Thyroid gland (tissue), 4 donors: ENCODE measurements at regions not wholly inside any gene's neighbourhood (a gene's known extent, or its start where the extent isn't known, plus 50 kb on each side); places are given as distances from the start of the nearest gene placed in this dataset.

Source experiments
- DNase-seq, 2 donors: peaks; one replicate each; pipeline ENCODE4 v3.0.0-alpha.2; 2019
- H3K27ac ChIP-seq, 3 donors: fragments of 200-600 bp; sonication (generic); 1 replicate in 2 of 3; 2 replicates in 1 of 3; pipeline ENCODE4 v1.5.1; 2016 to 2019; ENCODE audit warnings: mild to moderate bottlenecking in 1 of 3, moderate library complexity in 1 of 3
- H3K27me3 ChIP-seq: fragments of 200-600 bp; sonication (generic); one replicate; pipeline ENCODE4 v1.5.1; 2019
- H3K36me3 ChIP-seq, 2 donors: fragments of 200-600 bp; sonication (generic); one replicate each; pipeline ENCODE4 v1.5.1; 2016 to 2019
- H3K4me1 ChIP-seq, 2 donors: fragments of 200-600 bp; sonication (generic); one replicate each; pipeline ENCODE4 v1.5.1; 2017 to 2019
- H3K4me3 ChIP-seq, 3 donors: fragments of 200-600 bp; sonication (generic); replicated peaks in 1 of 3; 1 replicate in 2 of 3; 2 replicates in 1 of 3; pipeline ENCODE4 v1.5.1; 2016; ENCODE audit warnings: mild to moderate bottlenecking in 1 of 3
- H3K9me3 ChIP-seq: fragments of 200-600 bp; sonication (generic); one replicate; pipeline ENCODE4 v1.5.1; 2017
- CTCF ChIP-seq, 6 experiments: fragments of 200-600 bp in 3 of 6; fragments of 450-650 bp in 3 of 6; sonication (generic) in 3 of 6; IDR thresholded peaks; one replicate each; pipeline ENCODE4 v1.5.1; 2016 to 2019; ENCODE audit warnings: antibody characterized with exemption in 6 of 6, mild to moderate bottlenecking in 2 of 6, inconsistent platforms in 1 of 6, moderate library complexity in 1 of 6
- POLR2A ChIP-seq, 2 donors: fragments of 450-650 bp; IDR thresholded peaks; one replicate each; pipeline ENCODE4 v1.6.1; 2017; ENCODE audit warnings: antibody characterized with exemption in 2 of 2, mild to moderate bottlenecking in 2 of 2, moderate library complexity in 1 of 2
- WGBS, 2 donors: methylation state at CpG; one replicate each; pipeline ENCODE4 v1.1.5; 2017; 5-methylcytosine and 5-hydroxymethylcytosine counted together
- intact Hi-C: fragments of 100-400 bp; cut with DNase I; formaldehyde crosslinking; loops from one replicate; pipeline ENCODE4 v1.15.1; 2023

DNA sequence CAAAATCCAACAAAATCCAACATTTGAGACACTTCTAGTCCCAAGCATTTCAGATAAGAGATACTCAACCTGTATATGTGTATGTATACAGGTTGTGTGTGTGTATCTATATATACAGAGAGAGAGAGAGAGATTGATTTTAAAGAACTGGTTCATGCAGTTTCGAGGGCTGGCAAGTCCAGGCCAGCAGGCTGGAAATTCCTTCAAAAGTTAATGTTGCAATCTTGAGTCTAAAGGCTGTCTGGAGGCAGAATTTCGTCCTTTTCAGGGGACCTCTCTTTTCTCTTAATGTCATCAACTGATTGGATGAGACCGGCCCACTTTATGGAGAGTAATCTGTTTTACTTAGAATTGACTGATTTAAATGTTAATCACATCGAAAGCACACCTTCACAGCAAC is 199.6 kb upstream of the IL12A start:
- DNase-seq: no peak
- intact Hi-C loops: no loop called here
- H3K4me1 ChIP-seq: peaks cover 0 to 8% of the 10 kb centered on the region in 2 donors
- H3K27me3 ChIP-seq: no peaks in the 10 kb centered on the region
- no peak for TF ChIP-seq CTCF (IDR thresholded peaks at IDR 0.05)
- no peak for TF ChIP-seq POLR2A (IDR thresholded peaks at IDR 0.05)
- H3K36me3 ChIP-seq: no peaks in the 10 kb centered on the region
- no peak overlapping the region for H3K4me3 ChIP-seq
- H3K27ac ChIP-seq: no peak overlapping the region
- no peaks in the 10 kb centered on the region for H3K9me3 ChIP-seq
- 88 to 93% methylated on average over 4 of the region's 4 CpGs for WGBS, 2 donors

DNA sequence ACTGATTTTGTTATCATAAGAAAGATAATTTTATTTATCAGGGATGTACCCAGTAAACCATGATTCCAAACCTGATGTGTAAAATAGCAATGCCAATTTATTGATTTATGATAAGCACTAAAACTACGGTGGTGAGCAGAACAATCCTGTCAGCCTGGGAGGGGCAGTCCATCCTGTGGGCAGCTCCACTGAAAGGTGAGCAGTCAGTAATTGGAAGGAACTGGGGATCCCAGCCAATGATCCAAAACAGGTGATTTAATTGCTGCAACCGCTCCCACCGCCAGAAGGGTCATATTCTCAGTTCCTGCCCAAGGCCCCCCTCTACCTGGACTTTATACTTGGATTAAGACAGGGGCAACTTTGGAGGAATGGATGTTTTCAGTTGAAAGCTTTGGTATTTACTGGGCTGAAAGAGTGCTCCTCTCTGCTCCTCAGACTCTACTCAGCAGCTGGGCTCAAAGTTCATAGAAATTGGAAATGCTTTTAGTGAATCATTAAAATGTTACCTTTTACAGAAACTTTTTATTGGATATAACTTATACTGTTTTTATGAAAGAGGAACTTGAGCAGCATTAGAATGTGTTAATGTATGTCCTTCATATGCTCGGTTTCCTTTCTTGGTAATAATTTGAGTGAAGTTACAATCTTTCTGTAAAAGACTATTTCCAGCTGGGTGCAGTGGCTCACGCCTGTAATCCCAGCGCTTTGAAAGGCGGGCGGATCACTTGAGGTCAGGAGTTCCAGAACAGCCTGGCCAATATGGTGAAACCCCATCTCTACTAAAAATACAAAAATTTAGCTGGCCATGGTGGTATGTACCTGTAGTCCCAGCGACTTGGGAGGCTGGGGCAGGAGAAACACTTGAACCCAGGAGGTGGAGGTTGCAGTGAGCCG is 198.6 kb upstream of the IL12A start:
- no peaks in the 10 kb centered on the region for H3K27me3 ChIP-seq
- no peak overlapping the region for H3K4me3 ChIP-seq
- intact Hi-C loops: no loop called here
- no peaks in the 10 kb centered on the region for H3K36me3 ChIP-seq
- H3K27ac ChIP-seq: no peak overlapping the region
- DNase-seq: no peak
- 93 to 95% methylated on average over 10 of the region's 10 CpGs for WGBS, 2 donors
- no peaks in the 10 kb centered on the region for H3K9me3 ChIP-seq
- peaks cover 0 to 8% of the 10 kb centered on the region in 2 donors for H3K4me1 ChIP-seq
- TF ChIP-seq CTCF (IDR thresholded peaks at IDR 0.05): no peak

GRCh38 chr3:159791336-159791735 is 197.3 kb upstream of the IL12A start:
- Histone ChIP-seq H3K27me3 (no peaks in the 10 kb centered on the region), H3K4me3 (no peak overlapping the region), H3K27ac (no peak overlapping the region), H3K36me3 (no peaks in the 10 kb centered on the region), H3K4me1 (peaks cover 0 to 8% of the 10 kb centered on the region in 2 donors), H3K9me3 (no peaks in the 10 kb centered on the region)
- intact Hi-C loops: no loop called here
- DNase-seq: no peak
- TF ChIP-seq POLR2A (IDR thresholded peaks at IDR 0.05): no peak
- no peak for TF ChIP-seq CTCF (IDR thresholded peaks at IDR 0.05)
- 84 to 88% methylated on average over 4 of the region's 4 CpGs for WGBS, 2 donors

- TF ChIP-seq CTCF (IDR thresholded peaks at IDR 0.05): no peak
- no peaks in the 10 kb centered on the region for H3K27me3 ChIP-seq
- peaks cover 0 to 8% of the 10 kb centered on the region in 2 donors for H3K4me1 ChIP-seq
- WGBS, 2 donors: 94 to 100% methylated on average over 2 of the region's 2 CpGs
- H3K27ac ChIP-seq: no peak overlapping the region
- no peaks in the 10 kb centered on the region for H3K9me3 ChIP-seq
- no peak overlapping the region for H3K4me3 ChIP-seq
- no peak for DNase-seq
- intact Hi-C loops: no loop called here
- no peaks in the 10 kb centered on the region for H3K36me3 ChIP-seq
These were observed 196.6 kb upstream of the IL12A start for GRCh38 chr3:159792070-159792469.

DNA sequence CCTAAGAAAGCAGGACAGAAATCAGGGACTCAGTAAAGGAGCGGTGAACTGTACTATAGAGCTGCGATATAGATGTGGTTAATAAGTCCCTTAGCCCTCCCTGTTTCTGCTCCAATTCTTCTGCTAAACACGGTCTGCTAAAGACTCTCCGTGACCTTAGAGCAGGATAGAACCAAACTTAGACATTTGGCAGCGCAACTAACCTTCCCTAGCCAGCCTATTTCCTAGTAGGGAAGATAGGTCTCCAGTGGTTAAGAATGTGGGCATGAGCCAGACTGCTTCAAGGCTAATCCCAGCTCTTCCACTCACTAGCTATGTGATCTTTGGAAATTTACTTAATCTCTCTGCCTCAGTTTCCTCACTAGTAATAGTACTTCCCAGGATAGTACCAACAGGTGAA is 193.6 kb upstream of the IL12A start:
- TF ChIP-seq POLR2A (IDR thresholded peaks at IDR 0.05): no peak
- no peak overlapping the region for H3K4me3 ChIP-seq
- no peaks in the 10 kb centered on the region for H3K9me3 ChIP-seq
- H3K4me1 ChIP-seq: peaks cover 6 to 15% of the 10 kb centered on the region in 2 donors
- no peak for DNase-seq
- H3K36me3 ChIP-seq: no peaks in the 10 kb centered on the region
- 86 to 88% methylated on average over 5 of the region's 5 CpGs for WGBS, 2 donors
- H3K27me3 ChIP-seq: no peaks in the 10 kb centered on the region
- intact Hi-C loops: no loop called here
- H3K27ac ChIP-seq: no peak overlapping the region
